GM12891 (cell line): ENCODE measurements at regions not wholly inside any gene's neighbourhood (a gene's known extent, or its start where the extent isn't known, plus 50 kb on each side); places are given as distances from the start of the nearest gene placed in this dataset.

Source experiments
- DNase-seq: peaks from one replicate; pipeline ENCODE4 v3.0.0; 2011; ENCODE audit warnings: low spot score; ENCODE audit not compliant: insufficient read length
- FAIRE-seq: peaks from 2 replicates; lab custom pipeline; 2011; peaks lifted over from hg19 to GRCh38; lab: Jason Lieb, UNC
- PAX5 ChIP-seq: IDR thresholded peaks from 2 replicates; pipeline ENCODE4 v1.6.1; 2011; ENCODE audit warnings: low read length, moderate library complexity, mild to moderate bottlenecking; ENCODE audit not compliant: insufficient read depth, severe bottlenecking
- POLR2A ChIP-seq: IDR thresholded peaks from 2 replicates; pipeline ENCODE4 v1.6.1; 2011; ENCODE audit warnings: low read depth, low read length, control low read depth
- POLR2AphosphoS5 ChIP-seq: IDR thresholded peaks from 2 replicates; pipeline ENCODE4 v1.6.1; 2011; ENCODE audit warnings: low read depth, low read length, control low read depth
- POU2F2 ChIP-seq: IDR thresholded peaks from 2 replicates; pipeline ENCODE4 v1.6.1; 2011; ENCODE audit warnings: low read depth, mild to moderate bottlenecking, control low read depth, low read length, moderate library complexity
- SPI1 ChIP-seq: IDR thresholded peaks from 2 replicates; pipeline ENCODE4 v1.6.1; 2011; ENCODE audit warnings: low read depth, low read length, control low read depth
- TAF1 ChIP-seq: IDR thresholded peaks from 2 replicates; pipeline ENCODE4 v1.6.1; 2011; ENCODE audit warnings: low read depth, low read length, control low read depth

GRCh38 chr6:14634072-14634471 is 516.5 kb downstream of the CD83 start:
- TF ChIP-seq POLR2AphosphoS5 (no peak), SPI1 (peak; percentile 24; the same call in 1 of the 2 replicates)
- no peak for FAIRE-seq
- no peak for DNase-seq

DNA sequence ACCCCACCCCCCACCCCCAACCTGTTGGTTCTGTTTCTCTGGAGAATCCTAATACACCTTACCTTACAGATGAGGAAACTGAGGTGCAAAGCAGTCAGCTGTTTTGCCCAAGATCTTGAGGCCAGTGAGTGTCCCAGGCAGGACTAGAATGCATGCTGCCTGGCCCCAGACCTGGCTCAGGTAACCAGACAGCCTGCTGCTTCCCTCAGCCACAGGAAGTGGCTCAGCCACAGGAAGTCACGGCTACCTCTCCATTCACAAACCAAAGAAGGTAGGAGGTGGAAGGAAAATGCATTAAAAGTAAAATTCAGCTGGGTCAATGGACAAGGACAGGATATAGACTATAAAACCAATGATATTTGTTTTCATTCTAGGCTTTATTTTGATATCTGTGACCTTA is 517.6 kb downstream of the CD83 start:
- no peak for DNase-seq
- peak; percentile 82 for FAIRE-seq
- TF ChIP-seq TAF1 = no peak
- TF ChIP-seq POLR2AphosphoS5 = no peak
- no peak for TF ChIP-seq POU2F2
- TF ChIP-seq PAX5 = no peak
- no peak for TF ChIP-seq POLR2A
- TF ChIP-seq SPI1 = no peak

DNA sequence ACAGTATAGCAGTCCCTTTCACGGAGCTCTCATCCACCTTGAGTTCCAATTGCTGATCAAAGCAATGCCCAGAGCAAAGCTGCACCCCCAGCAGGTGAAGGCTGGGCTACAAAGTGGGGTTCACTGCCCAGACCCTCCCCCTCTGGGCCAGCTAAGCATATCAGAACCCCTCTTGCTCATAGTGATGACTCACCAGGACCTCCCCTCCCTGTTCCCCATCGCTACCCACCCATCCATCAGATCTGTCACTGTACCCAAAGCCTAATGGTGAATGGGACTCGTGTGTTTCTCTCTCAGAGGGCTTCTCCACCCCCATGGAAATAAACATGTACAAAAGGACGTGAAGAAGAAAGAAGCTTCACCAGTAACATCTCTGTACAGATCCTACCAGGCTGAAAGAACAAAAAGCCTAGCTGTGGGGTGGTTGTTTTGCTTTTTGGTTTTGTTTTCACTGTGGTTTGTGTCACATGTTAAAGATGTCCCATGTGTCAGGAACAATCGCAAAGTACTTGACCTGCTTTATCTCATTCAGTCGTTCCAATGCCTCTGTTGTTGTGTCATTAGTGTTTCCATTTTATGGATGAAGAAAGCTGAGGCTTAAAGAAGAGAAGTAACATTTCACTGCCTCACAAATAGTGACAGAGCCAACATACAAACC is 518.5 kb downstream of the CD83 start:
- peak; percentile 80 for FAIRE-seq
- TF ChIP-seq POLR2AphosphoS5 (no peak), POLR2A (no peak), SPI1 (no peak), TAF1 (no peak), POU2F2 (no peak), PAX5 (no peak)
- DNase-seq = no peak

DNA sequence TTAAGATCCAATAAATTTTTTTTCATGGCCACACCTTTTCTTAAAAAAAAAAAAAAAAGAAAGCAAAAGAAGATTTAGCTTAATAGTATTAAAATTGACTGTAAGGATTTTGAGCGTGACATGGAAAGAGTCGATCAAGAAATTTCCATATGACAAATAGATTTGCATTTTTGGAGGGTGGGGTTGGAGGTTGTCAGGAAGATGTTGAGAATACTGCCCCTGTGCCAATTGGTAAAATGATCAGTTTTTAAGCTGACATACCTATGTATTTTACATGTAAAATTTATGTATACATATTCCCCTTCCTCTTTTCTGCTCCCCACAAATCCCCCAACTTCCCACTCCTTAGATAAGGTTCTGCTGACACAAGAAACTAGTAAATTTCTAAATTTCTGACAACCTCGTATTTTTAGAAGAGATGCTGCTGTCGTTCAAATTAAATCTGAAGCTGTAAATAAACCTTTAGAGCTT is 520.9 kb downstream of the CD83 start:
- FAIRE-seq (no peak), DNase-seq (no peak)
- TF ChIP-seq SPI1 (no peak), POLR2AphosphoS5 (no peak), POLR2A (no peak), PAX5 (no peak), POU2F2 (no peak), TAF1 (no peak)

DNA sequence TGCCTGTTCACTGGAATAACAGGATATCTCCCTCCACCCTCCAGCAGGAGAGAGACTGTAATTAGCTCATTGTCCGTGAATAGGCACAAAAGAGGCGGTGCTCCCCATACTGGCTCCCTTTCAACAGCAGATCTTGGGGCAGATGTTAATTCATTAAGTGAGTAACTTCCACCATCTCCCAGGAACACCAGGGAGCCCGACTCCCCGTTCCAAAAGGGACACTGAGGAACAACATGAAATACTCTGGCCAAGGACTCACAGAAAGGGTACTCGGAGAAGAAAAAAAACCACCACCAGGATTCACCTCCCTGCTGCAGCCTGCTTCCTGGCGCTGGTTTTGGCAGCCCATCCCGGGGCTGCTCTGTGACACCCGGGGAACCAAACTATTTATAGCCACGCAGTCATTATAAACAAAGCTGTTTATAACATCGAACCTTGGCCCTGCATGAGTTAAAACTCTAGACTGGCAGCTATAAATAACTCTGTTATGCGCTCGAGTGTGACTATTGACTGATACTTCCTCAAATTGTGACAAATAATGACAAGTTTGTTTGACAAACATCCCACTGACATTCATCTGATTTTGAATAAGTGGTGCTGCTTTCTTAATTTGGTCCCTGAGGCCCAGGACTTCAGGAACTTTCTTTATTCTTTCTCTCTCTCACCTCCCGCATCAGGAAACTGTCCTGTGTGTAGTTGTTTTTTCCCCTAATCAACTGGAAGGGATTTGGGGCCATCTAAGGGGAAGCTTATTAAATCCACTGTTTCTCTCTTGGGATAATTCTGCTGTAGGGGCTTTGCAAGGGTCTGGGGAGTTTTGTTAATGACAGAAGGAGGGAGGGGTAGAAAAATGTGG is 521.6 kb downstream of the CD83 start:
- DNase-seq = no peak

GRCh38 chr6:14639983-14640599 is 522.5 kb downstream of the CD83 start:
- no peak for TF ChIP-seq SPI1
- no peak for TF ChIP-seq POLR2AphosphoS5
- peak; percentile 65; the same call in 1 of the 2 replicates for TF ChIP-seq POU2F2
- no peak for TF ChIP-seq PAX5
- TF ChIP-seq TAF1 = no peak
- TF ChIP-seq POLR2A = no peak
- FAIRE-seq (peak; percentile 65), DNase-seq (no peak)

More for the DNA sequence above, 521.6 kb downstream of the CD83 start:
- TF ChIP-seq POLR2A = no peak
- no peak for TF ChIP-seq SPI1
- TF ChIP-seq POLR2AphosphoS5 = no peak
- TF ChIP-seq PAX5 = no peak
- TF ChIP-seq TAF1 = no peak
- TF ChIP-seq POU2F2 = no peak
- FAIRE-seq = peak; percentile 74

- TF ChIP-seq PAX5 = no peak
- TF ChIP-seq SPI1 = no peak
- no peak for TF ChIP-seq POU2F2
- TF ChIP-seq TAF1 = no peak
- TF ChIP-seq POLR2AphosphoS5 = no peak
- TF ChIP-seq POLR2A = no peak
- DNase-seq (no peak), FAIRE-seq (no peak)
Observed at GRCh38 chr6:14640631-14641030, 523.1 kb downstream of the CD83 start.

- FAIRE-seq (no peak), DNase-seq (no peak)
- TF ChIP-seq POLR2AphosphoS5 (no peak), PAX5 (no peak), POLR2A (no peak), TAF1 (no peak), POU2F2 (no peak), SPI1 (no peak)
Observed at GRCh38 chr6:14641423-14642135, 524.0 kb downstream of the CD83 start.

GRCh38 chr6:14642136-14642505 is 524.5 kb downstream of the CD83 start:
- TF ChIP-seq POLR2A (no peak), SPI1 (no peak), TAF1 (no peak), POLR2AphosphoS5 (no peak), PAX5 (no peak), POU2F2 (no peak)
- no peak for FAIRE-seq
- DNase-seq = no peak
